ENCODE measurements at regions not wholly inside any gene's neighbourhood (a gene's known extent, or its start where the extent isn't known, plus 50 kb on each side); places are given as distances from the start of the nearest gene placed in this dataset.

- ChIA-PET POLR2A (ENCODE audit: partially characterized antibody) (interaction anchor here (1.6 kb wide), 1 partner anchor 76 kb away, joined by 4 read pairs; no protein-coding TSS in a partner anchor), CTCF (ENCODE audit: partially characterized antibody) (interaction anchor here (0.7 to 5.7 kb wide), 12 partner anchors 8 to 239 kb away, joined by 3 to 22 read pairs (median 4); no protein-coding TSS in a partner anchor)
- Histone ChIP-seq H2AK5ac (ENCODE audit: low read depth, low read length) (no peak overlapping the region), H3K9me3 (ENCODE audit: insufficient read depth in 2 of 2, low read depth in 1 of 2, low read length in 1 of 2) (no peaks in the 10 kb centered on the region), H3K79me2 (ENCODE audit: control insufficient read depth in 1 of 2, insufficient read depth in 2 of 2, low read length in 2 of 2) (no peaks in the 10 kb centered on the region), H4K8ac (ENCODE audit: extremely low read depth, insufficient read depth, low read length) (no peak overlapping the region), H3K79me1 (ENCODE audit: low read depth, low read length) (no peaks in the 10 kb centered on the region), H3K4me1 (replicated peaks in 1 of 4; ENCODE audit: control insufficient read depth in 3 of 4, insufficient read depth in 4 of 4, low read length in 3 of 4) (no peaks in the 10 kb centered on the region), H2BK15ac (ENCODE audit: low read length) (no peak overlapping the region), H2BK20ac (ENCODE audit: low read length) (no peak overlapping the region), H2BK120ac (replicated peaks; ENCODE audit: low read depth, low read length) (no peak overlapping the region), H4K5ac (ENCODE audit: insufficient read length, low read depth, low read length) (no peak overlapping the region), H3K36me3 (ENCODE audit: control insufficient read depth in 2 of 4, insufficient read depth in 4 of 4, low read length in 3 of 4) (no peaks in the 10 kb centered on the region), H2BK5ac (ENCODE audit: low read depth, low read length) (no peak overlapping the region), H3K14ac (ENCODE audit: insufficient read length) (no peak overlapping the region), H2BK12ac (ENCODE audit: low read depth, low read length) (no peak overlapping the region), H3K23ac (ENCODE audit: insufficient read length) (no peak overlapping the region), H3K27me3 (replicated peaks in 1 of 4; ENCODE audit: control insufficient read depth in 3 of 4, extremely low read depth in 1 of 4, insufficient read depth in 3 of 4, low read length in 3 of 4) (no peaks in the 10 kb centered on the region), H3K18ac (ENCODE audit: extremely low read depth, low read length) (no peak overlapping the region), H3K56ac (replicated peaks; ENCODE audit: insufficient read length, low read depth, low read length) (no peak overlapping the region), H4K91ac (replicated peaks; ENCODE audit: insufficient read length, low read length) (no peak overlapping the region), H3K27ac (ENCODE audit: low read depth, low read length) (no peak overlapping the region), H3K4me3 (ENCODE audit: extremely low read depth in 1 of 4, insufficient read depth in 2 of 4, low read depth in 3 of 4, low read length in 4 of 4) (no peak overlapping the region), H3K9ac (replicated peaks in 1 of 4; ENCODE audit: extremely low read depth in 1 of 4, low read depth in 3 of 4, low read length in 3 of 4) (no peak overlapping the region), H3K4ac (replicated peaks; ENCODE audit: insufficient read length, low read depth, low read length) (no peak overlapping the region), H4K20me1 (replicated peaks in 1 of 2; ENCODE audit: control insufficient read depth in 1 of 2, insufficient read depth in 2 of 2, low read length in 2 of 2) (no peaks in the 10 kb centered on the region), H3K4me2 (ENCODE audit: insufficient read depth in 1 of 2, low read depth in 2 of 2, low read length in 2 of 2) (no peak overlapping the region), H3K23me2 (ENCODE audit: low read depth, low read length) (no peaks in the 10 kb centered on the region), H2AFZ (ENCODE audit: low read length) (no peak overlapping the region)
- FAIRE-seq (no peak), DNase-seq (ENCODE audit: low read depth in 1 of 2, low spot score in 2 of 2) (no peak)
- 92% methylated on average over 3 of the region's 3 CpGs; no CpG with 5 or more reads in 1 of the 2 experiments for WGBS, 2 experiments (ENCODE audit: extremely low coverage in 1 of 2, insufficient coverage in 1 of 2, insufficient read length in 1 of 2, insufficient replicate concordance in 2 of 2, low coverage in 1 of 2, low lambda C conversion rate in 2 of 2, missing lambda C conversion rate in 1 of 2)
- no peak for TF ChIP-seq JUND (IDR thresholded peaks at IDR 0.05; ENCODE audit: low read length)
- no peak for TF ChIP-seq CHD1 (IDR thresholded peaks at IDR 0.05; ENCODE audit: low read depth, low read length)
- TF ChIP-seq FOSL1 (IDR thresholded peaks at IDR 0.05; ENCODE audit: insufficient read depth, low read depth, low read length) = no peak
- TF ChIP-seq RBBP5 (IDR thresholded peaks at IDR 0.05; ENCODE audit: borderline replicate concordance, low read depth, low read length) = no peak
- TF ChIP-seq KDM5A (IDR thresholded peaks at IDR 0.05; ENCODE audit: low read length) = no peak
- TF ChIP-seq RXRA (IDR thresholded peaks at IDR 0.05; ENCODE audit: insufficient read depth, low read depth, low read length) = no peak
- TF ChIP-seq SIRT6 (IDR thresholded peaks at IDR 0.05; ENCODE audit: low read length) = no peak
- no peak for TF ChIP-seq CREB1 (IDR thresholded peaks at IDR 0.05)
- no peak for TF ChIP-seq POU5F1 (IDR thresholded peaks at IDR 0.05; ENCODE audit: low read depth, low read length)
- TF ChIP-seq ZNF274 (IDR thresholded peaks at IDR 0.05; ENCODE audit: borderline replicate concordance, extremely low read depth, low read length) = no peak
- TF ChIP-seq SP4 (IDR thresholded peaks at IDR 0.05; ENCODE audit: low read length) = no peak
- TF ChIP-seq, protein P1, sequence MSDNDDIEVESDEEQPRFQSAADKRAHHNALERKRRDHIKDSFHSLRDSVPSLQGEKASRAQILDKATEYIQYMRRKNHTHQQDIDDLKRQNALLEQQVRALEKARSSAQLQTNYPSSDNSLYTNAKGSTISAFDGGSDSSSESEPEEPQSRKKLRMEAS (IDR thresholded peaks at IDR 0.05) = no peak
- TF ChIP-seq TCF12 (IDR thresholded peaks at IDR 0.05; ENCODE audit: low read depth, low read length) = no peak
- TF ChIP-seq YY1 (IDR thresholded peaks at IDR 0.05; ENCODE audit: low read depth, low read length) = no peak
- no peak for TF ChIP-seq SAP30 (IDR thresholded peaks at IDR 0.05; ENCODE audit: insufficient read depth, insufficient replicate concordance, low read length)
- TF ChIP-seq TAF1 (IDR thresholded peaks at IDR 0.05; ENCODE audit: low read depth, low read length) = no peak
These were observed 76.0 kb downstream of the TENT5C start for GRCh38 chr1:117681901-117682250.

Data from H1 (cell line).